WERI-Rb-1 (cell line): ENCODE measurements at regions not wholly inside any gene's neighbourhood (a gene's known extent, or its start where the extent isn't known, plus 50 kb on each side); places are given as distances from the start of the nearest gene placed in this dataset.

Experiments
- DNase-seq: peaks from one replicate; pipeline ENCODE4 v3.0.0-alpha.2; 2020
- H3K27ac ChIP-seq: fragments of 250-450 bp; sonication (Bioruptor Pico); 2 replicates; pipeline ENCODE4 v1.5.1; 2020; ENCODE audit warnings: mild to moderate bottlenecking, moderate library complexity
- H3K27me3 ChIP-seq: fragments of 250-450 bp; sonication (Bioruptor Pico); 2 replicates; pipeline ENCODE4 v1.5.1; 2021; ENCODE audit warnings: mild to moderate bottlenecking, low read depth, moderate library complexity; ENCODE audit not compliant: insufficient read depth, severe bottlenecking
- H3K36me3 ChIP-seq: fragments of 250-450 bp; sonication (Bioruptor Pico); 2 replicates; pipeline ENCODE4 v1.5.1; 2020; ENCODE audit warnings: mild to moderate bottlenecking, moderate library complexity
- H3K4me3 ChIP-seq: 2 replicates; pipeline ENCODE4 v1.5.1; 2011; ENCODE audit warnings: low read depth, mild to moderate bottlenecking, control low read depth, low read length
- H3K9me3 ChIP-seq: fragments of 250-450 bp; sonication (Bioruptor Pico); 2 replicates; pipeline ENCODE4 v1.5.1; 2021; ENCODE audit warnings: mild to moderate bottlenecking, moderate library complexity; ENCODE audit not compliant: severe bottlenecking
- TF ChIP-seq, protein P1 (sequence below): IDR thresholded peaks from 2 replicates; pipeline ENCODE4 v1.5.1; 2011; ENCODE audit warnings: low read depth, mild to moderate bottlenecking, control low read depth, inconsistent platforms, low read length

- H3K27ac ChIP-seq: no peak overlapping the region
- DNase-seq: no peak
- no peaks in the 10 kb centered on the region for H3K27me3 ChIP-seq
- H3K4me3 ChIP-seq: no peak overlapping the region
- no peaks in the 10 kb centered on the region for H3K9me3 ChIP-seq
- TF ChIP-seq, protein P1, sequence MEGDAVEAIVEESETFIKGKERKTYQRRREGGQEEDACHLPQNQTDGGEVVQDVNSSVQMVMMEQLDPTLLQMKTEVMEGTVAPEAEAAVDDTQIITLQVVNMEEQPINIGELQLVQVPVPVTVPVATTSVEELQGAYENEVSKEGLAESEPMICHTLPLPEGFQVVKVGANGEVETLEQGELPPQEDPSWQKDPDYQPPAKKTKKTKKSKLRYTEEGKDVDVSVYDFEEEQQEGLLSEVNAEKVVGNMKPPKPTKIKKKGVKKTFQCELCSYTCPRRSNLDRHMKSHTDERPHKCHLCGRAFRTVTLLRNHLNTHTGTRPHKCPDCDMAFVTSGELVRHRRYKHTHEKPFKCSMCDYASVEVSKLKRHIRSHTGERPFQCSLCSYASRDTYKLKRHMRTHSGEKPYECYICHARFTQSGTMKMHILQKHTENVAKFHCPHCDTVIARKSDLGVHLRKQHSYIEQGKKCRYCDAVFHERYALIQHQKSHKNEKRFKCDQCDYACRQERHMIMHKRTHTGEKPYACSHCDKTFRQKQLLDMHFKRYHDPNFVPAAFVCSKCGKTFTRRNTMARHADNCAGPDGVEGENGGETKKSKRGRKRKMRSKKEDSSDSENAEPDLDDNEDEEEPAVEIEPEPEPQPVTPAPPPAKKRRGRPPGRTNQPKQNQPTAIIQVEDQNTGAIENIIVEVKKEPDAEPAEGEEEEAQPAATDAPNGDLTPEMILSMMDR: no peak
- H3K36me3 ChIP-seq: no peaks in the 10 kb centered on the region
Observed at GRCh38 chr5:124139477-124139876, 607.0 kb downstream of the ZNF608 start.

DNA sequence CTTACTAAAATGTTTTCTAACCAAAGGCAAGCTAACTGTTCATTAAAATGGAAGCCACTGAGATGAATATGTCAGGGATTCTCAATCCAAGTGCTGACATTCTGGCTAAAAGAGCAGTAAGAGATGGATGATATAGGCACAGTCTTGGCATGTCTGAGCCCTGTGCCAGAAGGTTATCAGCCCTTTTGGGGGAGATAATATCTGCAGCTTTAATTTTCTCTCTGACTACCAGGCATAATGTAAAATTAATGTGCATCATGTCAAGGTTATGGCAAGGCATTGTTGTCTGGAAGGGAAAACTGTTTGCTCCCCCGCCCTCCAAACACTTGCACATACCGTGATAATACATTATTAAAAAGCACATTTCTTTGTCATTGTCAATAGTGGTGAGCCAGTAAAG, 609.8 kb downstream of the ZNF608 start:
- TF ChIP-seq, protein P1: no peak
- DNase-seq: no peak
- H3K4me3 ChIP-seq: no peak overlapping the region
- no peaks in the 10 kb centered on the region for H3K9me3 ChIP-seq
- no peaks in the 10 kb centered on the region for H3K27me3 ChIP-seq
- no peaks in the 10 kb centered on the region for H3K36me3 ChIP-seq
- H3K27ac ChIP-seq: no peak overlapping the region

GRCh38 chr5:124134941-124135340, 611.5 kb downstream of the ZNF608 start:
- Histone ChIP-seq H3K36me3 (no peaks in the 10 kb centered on the region), H3K27ac (no peak overlapping the region), H3K27me3 (no peaks in the 10 kb centered on the region), H3K9me3 (no peaks in the 10 kb centered on the region), H3K4me3 (no peak overlapping the region)
- TF ChIP-seq, protein P1: no peak
- no peak for DNase-seq

GRCh38 chr5:124133406-124133805, 613.0 kb downstream of the ZNF608 start:
- H3K36me3 ChIP-seq: no peaks in the 10 kb centered on the region
- H3K4me3 ChIP-seq: no peak overlapping the region
- TF ChIP-seq, protein P1: no peak
- H3K27ac ChIP-seq: no peak overlapping the region
- no peak for DNase-seq
- H3K9me3 ChIP-seq: no peaks in the 10 kb centered on the region
- no peaks in the 10 kb centered on the region for H3K27me3 ChIP-seq

- no peaks in the 10 kb centered on the region for H3K27me3 ChIP-seq
- DNase-seq: no peak
- H3K27ac ChIP-seq: no peak overlapping the region
- H3K4me3 ChIP-seq: no peak overlapping the region
- H3K9me3 ChIP-seq: no peaks in the 10 kb centered on the region
- TF ChIP-seq, protein P1: no peak
- H3K36me3 ChIP-seq: no peaks in the 10 kb centered on the region
Observed at GRCh38 chr5:124132843-124133242, 613.6 kb downstream of the ZNF608 start.

- no peak for DNase-seq
- Histone ChIP-seq H3K27me3 (no peaks in the 10 kb centered on the region), H3K4me3 (no peak overlapping the region), H3K36me3 (no peaks in the 10 kb centered on the region), H3K27ac (no peak overlapping the region), H3K9me3 (no peaks in the 10 kb centered on the region)
- TF ChIP-seq, protein P1: no peak
Observed at GRCh38 chr5:124131466-124131865, 615.0 kb downstream of the ZNF608 start.
